ENCODE measurements at regions not wholly inside any gene's neighbourhood (a gene's known extent, or its start where the extent isn't known, plus 50 kb on each side); places are given as distances from the start of the nearest gene placed in this dataset.

DNA sequence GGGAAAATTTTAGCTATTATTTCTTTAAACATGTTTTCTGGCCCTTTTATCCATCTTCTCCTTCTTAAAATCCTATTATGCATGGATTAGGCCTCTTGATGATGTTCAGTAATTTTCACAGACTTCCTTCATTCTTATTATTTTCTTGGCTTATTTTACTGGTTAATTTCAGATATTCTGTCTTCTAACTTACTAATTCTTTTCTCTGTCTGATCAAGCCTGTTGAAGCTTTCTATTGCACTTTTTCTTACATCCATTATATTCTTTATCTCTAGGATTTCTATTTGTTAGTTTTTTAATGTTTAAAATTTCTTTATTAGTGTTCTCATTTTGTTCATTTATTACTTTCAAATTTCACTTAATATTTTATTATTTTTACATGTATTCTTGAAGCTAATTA, 105.3 kb upstream of the GALNT13 start:
- Histone ChIP-seq H4K20me1 (ENCODE audit: control insufficient read depth, insufficient read depth) (no peaks in the 10 kb centered on the region), H3K36me3 (ENCODE audit: control insufficient read depth in 2 of 2, insufficient read depth in 2 of 2, low read length in 1 of 2) (no peaks in the 10 kb centered on the region), H3K79me2 (ENCODE audit: control insufficient read depth, insufficient read depth, low read length) (no peaks in the 10 kb centered on the region), H3K27ac (ENCODE audit: control insufficient read depth, insufficient read depth) (no peak overlapping the region), H3K9ac (ENCODE audit: control insufficient read depth, insufficient read depth, low read length) (no peak overlapping the region), H3K4me1 (ENCODE audit: control insufficient read depth, insufficient read depth, low read length) (no peaks in the 10 kb centered on the region), H3K4me2 (ENCODE audit: control insufficient read depth, insufficient read depth) (no peak overlapping the region), H3K4me3 (no peak overlapping the region), H3K27me3 (replicated peaks in 1 of 2; ENCODE audit: control insufficient read depth in 2 of 2, insufficient read depth in 2 of 2, low read length in 1 of 2) (no peaks in the 10 kb centered on the region), H2AFZ (ENCODE audit: control insufficient read depth, low read depth, low read length) (no peak overlapping the region), H3K9me3 (replicated peaks; ENCODE audit: control insufficient read depth, insufficient read depth, low read length) (no peaks in the 10 kb centered on the region; the same call in 2 of the 3 replicates)
- RAD21 ChIA-PET (ENCODE audit: unreplicated experiment), result no interaction called here
- TF ChIP-seq ZBTB33 (IDR thresholded peaks at IDR 0.05), result no peak
- TF ChIP-seq KAT2A (conservative IDR thresholded peaks at IDR 0.05; ENCODE audit: control insufficient read depth, low read depth, low read length), result no peak
- no peak for TF ChIP-seq FOXK2 (IDR thresholded peaks at IDR 0.05)
- TF ChIP-seq ZNF217 (IDR thresholded peaks at IDR 0.05), result no peak
- TF ChIP-seq, protein P1, sequence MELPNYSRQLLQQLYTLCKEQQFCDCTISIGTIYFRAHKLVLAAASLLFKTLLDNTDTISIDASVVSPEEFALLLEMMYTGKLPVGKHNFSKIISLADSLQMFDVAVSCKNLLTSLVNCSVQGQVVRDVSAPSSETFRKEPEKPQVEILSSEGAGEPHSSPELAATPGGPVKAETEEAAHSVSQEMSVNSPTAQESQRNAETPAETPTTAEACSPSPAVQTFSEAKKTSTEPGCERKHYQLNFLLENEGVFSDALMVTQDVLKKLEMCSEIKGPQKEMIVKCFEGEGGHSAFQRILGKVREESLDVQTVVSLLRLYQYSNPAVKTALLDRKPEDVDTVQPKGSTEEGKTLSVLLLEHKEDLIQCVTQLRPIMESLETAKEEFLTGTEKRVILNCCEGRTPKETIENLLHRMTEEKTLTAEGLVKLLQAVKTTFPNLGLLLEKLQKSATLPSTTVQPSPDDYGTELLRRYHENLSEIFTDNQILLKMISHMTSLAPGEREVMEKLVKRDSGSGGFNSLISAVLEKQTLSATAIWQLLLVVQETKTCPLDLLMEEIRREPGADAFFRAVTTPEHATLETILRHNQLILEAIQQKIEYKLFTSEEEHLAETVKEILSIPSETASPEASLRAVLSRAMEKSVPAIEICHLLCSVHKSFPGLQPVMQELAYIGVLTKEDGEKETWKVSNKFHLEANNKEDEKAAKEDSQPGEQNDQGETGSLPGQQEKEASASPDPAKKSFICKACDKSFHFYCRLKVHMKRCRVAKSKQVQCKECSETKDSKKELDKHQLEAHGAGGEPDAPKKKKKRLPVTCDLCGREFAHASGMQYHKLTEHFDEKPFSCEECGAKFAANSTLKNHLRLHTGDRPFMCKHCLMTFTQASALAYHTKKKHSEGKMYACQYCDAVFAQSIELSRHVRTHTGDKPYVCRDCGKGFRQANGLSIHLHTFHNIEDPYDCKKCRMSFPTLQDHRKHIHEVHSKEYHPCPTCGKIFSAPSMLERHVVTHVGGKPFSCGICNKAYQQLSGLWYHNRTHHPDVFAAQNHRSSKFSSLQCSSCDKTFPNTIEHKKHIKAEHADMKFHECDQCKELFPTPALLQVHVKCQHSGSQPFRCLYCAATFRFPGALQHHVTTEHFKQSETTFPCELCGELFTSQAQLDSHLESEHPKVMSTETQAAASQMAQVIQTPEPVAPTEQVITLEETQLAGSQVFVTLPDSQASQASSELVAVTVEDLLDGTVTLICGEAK (IDR thresholded peaks at IDR 0.05; ENCODE audit: borderline replicate concordance), result no peak
- TF ChIP-seq, protein P2, sequence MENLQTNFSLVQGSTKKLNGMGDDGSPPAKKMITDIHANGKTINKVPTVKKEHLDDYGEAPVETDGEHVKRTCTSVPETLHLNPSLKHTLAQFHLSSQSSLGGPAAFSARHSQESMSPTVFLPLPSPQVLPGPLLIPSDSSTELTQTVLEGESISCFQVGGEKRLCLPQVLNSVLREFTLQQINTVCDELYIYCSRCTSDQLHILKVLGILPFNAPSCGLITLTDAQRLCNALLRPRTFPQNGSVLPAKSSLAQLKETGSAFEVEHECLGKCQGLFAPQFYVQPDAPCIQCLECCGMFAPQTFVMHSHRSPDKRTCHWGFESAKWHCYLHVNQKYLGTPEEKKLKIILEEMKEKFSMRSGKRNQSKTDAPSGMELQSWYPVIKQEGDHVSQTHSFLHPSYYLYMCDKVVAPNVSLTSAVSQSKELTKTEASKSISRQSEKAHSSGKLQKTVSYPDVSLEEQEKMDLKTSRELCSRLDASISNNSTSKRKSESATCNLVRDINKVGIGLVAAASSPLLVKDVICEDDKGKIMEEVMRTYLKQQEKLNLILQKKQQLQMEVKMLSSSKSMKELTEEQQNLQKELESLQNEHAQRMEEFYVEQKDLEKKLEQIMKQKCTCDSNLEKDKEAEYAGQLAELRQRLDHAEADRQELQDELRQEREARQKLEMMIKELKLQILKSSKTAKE (IDR thresholded peaks at IDR 0.05; ENCODE audit: low read depth, poor library complexity, severe bottlenecking), result no peak
- no peak for TF ChIP-seq POLR2AphosphoS5 (IDR thresholded peaks at IDR 0.05; ENCODE audit: low read length)
- TF ChIP-seq, protein P3, sequence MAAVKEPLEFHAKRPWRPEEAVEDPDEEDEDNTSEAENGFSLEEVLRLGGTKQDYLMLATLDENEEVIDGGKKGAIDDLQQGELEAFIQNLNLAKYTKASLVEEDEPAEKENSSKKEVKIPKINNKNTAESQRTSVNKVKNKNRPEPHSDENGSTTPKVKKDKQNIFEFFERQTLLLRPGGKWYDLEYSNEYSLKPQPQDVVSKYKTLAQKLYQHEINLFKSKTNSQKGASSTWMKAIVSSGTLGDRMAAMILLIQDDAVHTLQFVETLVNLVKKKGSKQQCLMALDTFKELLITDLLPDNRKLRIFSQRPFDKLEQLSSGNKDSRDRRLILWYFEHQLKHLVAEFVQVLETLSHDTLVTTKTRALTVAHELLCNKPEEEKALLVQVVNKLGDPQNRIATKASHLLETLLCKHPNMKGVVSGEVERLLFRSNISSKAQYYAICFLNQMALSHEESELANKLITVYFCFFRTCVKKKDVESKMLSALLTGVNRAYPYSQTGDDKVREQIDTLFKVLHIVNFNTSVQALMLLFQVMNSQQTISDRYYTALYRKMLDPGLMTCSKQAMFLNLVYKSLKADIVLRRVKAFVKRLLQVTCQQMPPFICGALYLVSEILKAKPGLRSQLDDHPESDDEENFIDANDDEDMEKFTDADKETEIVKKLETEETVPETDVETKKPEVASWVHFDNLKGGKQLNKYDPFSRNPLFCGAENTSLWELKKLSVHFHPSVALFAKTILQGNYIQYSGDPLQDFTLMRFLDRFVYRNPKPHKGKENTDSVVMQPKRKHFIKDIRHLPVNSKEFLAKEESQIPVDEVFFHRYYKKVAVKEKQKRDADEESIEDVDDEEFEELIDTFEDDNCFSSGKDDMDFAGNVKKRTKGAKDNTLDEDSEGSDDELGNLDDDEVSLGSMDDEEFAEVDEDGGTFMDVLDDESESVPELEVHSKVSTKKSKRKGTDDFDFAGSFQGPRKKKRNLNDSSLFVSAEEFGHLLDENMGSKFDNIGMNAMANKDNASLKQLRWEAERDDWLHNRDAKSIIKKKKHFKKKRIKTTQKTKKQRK (IDR thresholded peaks at IDR 0.05; ENCODE audit: low read depth, low read length), result no peak
- no peak for TF ChIP-seq YBX1 (IDR thresholded peaks at IDR 0.05)
- in situ Hi-C loops (cut with MboI), result no loop called here
- POLR2A ChIA-PET, result no interaction called here
- DNase-seq (ENCODE audit: low read depth, low spot score) (no peak), ATAC-seq (no peak), FAIRE-seq (no peak)
- CTCF ChIA-PET, result no interaction called here
- SMC1A ChIA-PET (ENCODE audit: uncharacterized antibody, unreplicated experiment), result interaction anchor here (1.4 kb wide), 1 partner anchor 9 kb away, joined by 5 read pairs; no protein-coding TSS in a partner anchor
- BruUV-seq (replicated peaks), result no TSS peak
- intact Hi-C loops (cut with micrococcal nuclease; ENCODE audit: unreplicated experiment), result no loop called here
